Hematopoietic multipotent progenitor cell treated with erythropoietin and hydrocortisone succinate and interleukin-3 and kit ligand, for 4 days (in vitro differentiated cells): ENCODE measurements at regions not wholly inside any gene's neighbourhood (a gene's known extent, or its start where the extent isn't known, plus 50 kb on each side); places are given as distances from the start of the nearest gene placed in this dataset.

Source experiments
- DNase-seq: peaks from one replicate; pipeline ENCODE4 v3.0.0-alpha.2; 2015

- DNase-seq: no peak
Measured at GRCh38 chr14:58697930-58698642, 60.3 kb downstream of the DACT1 start.

GRCh38 chr14:58699681-58700205, 62.0 kb downstream of the DACT1 start:
- no peak for DNase-seq

- DNase-seq: no peak
Measured at GRCh38 chr14:58701156-58701555, 63.4 kb downstream of the DACT1 start.

DNA sequence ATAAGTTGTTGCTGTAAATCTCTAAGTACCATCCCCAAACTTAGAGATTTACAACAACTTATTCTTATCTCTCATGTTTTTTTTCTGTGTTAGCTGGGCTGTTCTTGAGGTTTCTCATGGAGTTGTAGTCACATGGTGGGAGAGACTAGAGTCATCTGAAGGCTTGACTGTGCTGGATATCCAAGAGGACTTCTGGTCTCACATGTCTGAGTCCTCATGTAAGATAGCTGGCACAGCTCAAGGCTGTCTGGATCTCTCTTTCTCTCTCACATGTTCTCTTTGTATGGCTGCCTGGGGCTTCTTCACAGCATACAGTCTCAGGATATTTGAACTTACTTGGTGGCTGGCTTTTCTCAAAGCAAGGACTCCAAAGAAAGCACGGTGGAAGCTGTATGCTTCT, 63.8 kb downstream of the DACT1 start:
- DNase-seq: no peak

GRCh38 chr14:58702441-58703160, 64.8 kb downstream of the DACT1 start:
- no peak for DNase-seq

GRCh38 chr14:58703161-58703506, 65.4 kb downstream of the DACT1 start:
- no peak for DNase-seq

- no peak for DNase-seq
Measured at GRCh38 chr14:58705066-58705465, 67.3 kb downstream of the DACT1 start.

DNA sequence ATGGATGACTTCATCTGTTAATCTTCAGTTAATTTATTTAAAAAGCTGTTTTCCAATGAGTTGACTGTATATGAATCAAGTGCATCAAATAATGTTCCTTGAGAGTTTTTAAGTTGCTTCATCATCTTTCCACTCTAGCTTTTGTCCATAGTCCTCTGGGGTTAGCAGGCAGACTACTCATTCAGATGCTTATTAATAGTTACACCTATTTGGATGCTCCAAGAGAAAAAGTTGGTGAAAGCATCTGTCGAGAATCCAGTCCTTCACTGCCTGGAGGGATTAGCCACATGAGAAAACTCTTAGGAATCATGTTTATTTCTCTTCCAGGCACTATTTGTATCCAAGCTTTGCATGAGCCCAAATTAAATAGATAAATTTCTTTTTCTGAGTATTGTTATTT, 70.2 kb downstream of the DACT1 start:
- DNase-seq: no peak

GRCh38 chr14:58709949-58710348, 72.2 kb downstream of the DACT1 start:
- no peak for DNase-seq

- DNase-seq: no peak
Measured at GRCh38 chr14:58711382-58711781, 73.6 kb downstream of the DACT1 start.

- peak; percentile 11 for DNase-seq
Measured at GRCh38 chr14:58712357-58712756, 74.6 kb downstream of the DACT1 start.

- no peak for DNase-seq
Measured at GRCh38 chr14:58713677-58714076, 75.9 kb downstream of the DACT1 start.

GRCh38 chr14:58716706-58717105, 78.9 kb downstream of the DACT1 start:
- DNase-seq: no peak

GRCh38 chr14:58717211-58717610, 79.4 kb downstream of the DACT1 start:
- DNase-seq: no peak

DNA sequence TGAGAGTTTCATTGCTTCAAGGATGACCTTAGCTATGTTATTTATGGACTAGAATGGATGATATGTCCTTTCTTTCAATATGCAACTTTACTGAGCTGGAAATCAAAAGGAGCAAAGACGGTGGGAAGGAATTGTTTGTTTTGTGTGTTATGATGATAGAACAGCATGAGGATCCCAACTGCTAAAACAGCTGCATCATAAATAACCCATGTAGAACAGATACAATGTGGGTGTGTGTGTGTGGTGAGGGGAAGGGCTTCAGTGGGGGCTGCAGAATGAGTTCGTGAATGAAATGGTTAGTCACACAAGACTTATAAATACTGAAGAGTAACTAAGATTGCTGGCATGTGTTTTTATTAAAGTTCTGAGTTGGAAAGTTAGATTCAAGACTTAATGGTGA, 80.1 kb downstream of the DACT1 start:
- DNase-seq: no peak

GRCh38 chr14:58718226-58719205, 80.8 kb downstream of the DACT1 start:
- peak; percentile 14 for DNase-seq

GRCh38 chr14:58721723-58722122, 84.0 kb downstream of the DACT1 start:
- no peak for DNase-seq

- DNase-seq: no peak
Measured at GRCh38 chr14:58722441-58722840, 84.7 kb downstream of the DACT1 start.

- no peak for DNase-seq
Measured at GRCh38 chr14:58724206-58724605, 86.4 kb downstream of the DACT1 start.

- no peak for DNase-seq
Measured at GRCh38 chr14:58724702-58725101, 86.9 kb downstream of the DACT1 start.

- DNase-seq: no peak
Measured at GRCh38 chr14:58725226-58725625, 87.5 kb downstream of the DACT1 start.

- DNase-seq: no peak
Measured at GRCh38 chr14:58725871-58726270, 88.1 kb downstream of the DACT1 start.

GRCh38 chr14:58730792-58731464, 93.2 kb downstream of the DACT1 start:
- no peak for DNase-seq
